Anterior cingulate cortex (tissue), 58 donors: ENCODE measurements at regions not wholly inside any gene's neighbourhood (a gene's known extent, or its start where the extent isn't known, plus 50 kb on each side); places are given as distances from the start of the nearest gene placed in this dataset.
"Not testable (repeated sequence)": the region's sequence is repeated elsewhere in the genome, so short reads cannot be mapped to it uniquely, and the experiment has no call there.

ENCODE experiments used
- DNase-seq, 58 donors: peaks; one replicate each; lab custom pipeline; 2025; lab: John Stamatoyannopoulos, UW

GRCh38 chrX:47302396-47302795 is 68.0 kb upstream of the ZNF157 start:
- no peak for DNase-seq

- DNase-seq = not testable (repeated sequence)
Observed at GRCh38 chrX:47306471-47307023, 63.8 kb upstream of the ZNF157 start.

GRCh38 chrX:47311932-47312774 is 58.2 kb upstream of the ZNF157 start:
- peak in 23 of 58 donors; percentile 0 to 35 (median 2) for DNase-seq

- peak in 1 of 58 donors; percentile 2 for DNase-seq
Observed at GRCh38 chrX:47313056-47313455, 57.3 kb upstream of the ZNF157 start.

GRCh38 chrX:47316276-47317025 is 53.9 kb upstream of the ZNF157 start:
- peak in 6 of 58 donors; percentile 1 to 20 (median 4) for DNase-seq
